K562 (cell line): ENCODE measurements at regions not wholly inside any gene's neighbourhood (a gene's known extent, or its start where the extent isn't known, plus 50 kb on each side); places are given as distances from the start of the nearest gene placed in this dataset.

Experiments used
- ATAC-seq: fragments of 200-7000 bp; cut with Tn5 transposase; 3 replicates; pipeline ENCODE4 v1.9.1; 2020; ENCODE audit warnings: moderate library complexity
- BruUV-seq: library from RNA; stranded (reverse); fragments of 400-500 nt; replicated peaks from 2 replicates; lab custom pipeline; 2021; lab: Mats Ljungman, UMichigan
- CTCF ChIA-PET: fragments of 300-600 bp; formaldehyde crosslinking; extraction: SDS; loops from one replicate; lab custom pipeline; 2021; ENCODE audit warnings: low intra/inter-chr PET ratio; lab: Yijun Ruan, JAX
- POLR2A ChIA-PET: fragments of 300-600, 350-650 bp; sonication (Branson Sonifier 250); formaldehyde crosslinking; extraction: SDS; loops from one replicate; lab custom pipeline; 2021; ENCODE audit warnings: antibody characterized with exemption, inconsistent platforms; lab: Yijun Ruan, JAX
- DNase-seq, 4 experiments: peaks; one replicate each; pipeline versions ENCODE4 v3.0.0 to v3.0.0-alpha.2; 2011 to 2018; ENCODE audit warnings: low spot score in 3 of 4, mixed read lengths in 3 of 4; ENCODE audit errors: extremely low read depth in 1 of 4
- FAIRE-seq: peaks from 2 replicates; lab custom pipeline; 2011; peaks lifted over from hg19 to GRCh38; lab: Jason Lieb, UNC
- H2AFZ ChIP-seq: 2 replicates; pipeline ENCODE4 v1.6.0; 2011; ENCODE audit warnings: low read depth, low read length, control low read depth, inconsistent platforms
- H3K27ac ChIP-seq: fragments of 200-600 bp; 3 replicates; pipeline ENCODE4 v1.8.0; 2011; ENCODE audit warnings: low read depth, mild to moderate bottlenecking, control low read depth, inconsistent platforms, low read length, moderate library complexity, mixed read lengths; ENCODE audit errors: extremely low read depth
- H3K27me3 ChIP-seq, 2 experiments: fragments of 300-600 bp in 1 of 2; 2 replicates in 1 of 2; 3 replicates in 1 of 2; pipeline versions ENCODE4 v1.6.0 to v1.8.0; 2011; ENCODE audit warnings: inconsistent platforms in 2 of 2, low read length in 2 of 2, mild to moderate bottlenecking in 1 of 2, mixed read lengths in 1 of 2, moderate library complexity in 1 of 2; ENCODE audit not compliant: control insufficient read depth in 2 of 2, insufficient read depth in 2 of 2
- H3K36me3 ChIP-seq: fragments of 300-600 bp; 3 replicates; pipeline ENCODE4 v1.8.0; 2011; ENCODE audit warnings: mild to moderate bottlenecking, low read length, inconsistent platforms; ENCODE audit not compliant: control insufficient read depth, insufficient read depth
- H3K4me1 ChIP-seq, 2 experiments: fragments of 200-600 bp in 1 of 2; replicated peaks in 1 of 2; 2 replicates in 1 of 2; 3 replicates in 1 of 2; pipeline versions ENCODE4 v1.5.1 to v1.8.0; 2011; ENCODE audit warnings: inconsistent platforms in 2 of 2, low read length in 2 of 2, mild to moderate bottlenecking in 1 of 2, mixed read lengths in 1 of 2, moderate library complexity in 1 of 2; ENCODE audit not compliant: control insufficient read depth in 2 of 2, insufficient read depth in 2 of 2
- H3K4me2 ChIP-seq: 2 replicates; pipeline ENCODE4 v1.6.1; 2011; ENCODE audit warnings: low read length, control low read depth, inconsistent platforms, mixed read lengths; ENCODE audit not compliant: insufficient read depth
- H3K4me3 ChIP-seq: fragments of 200-600 bp; sonication (generic), shearing (Covaris generic); 2 replicates; pipeline ENCODE4 v1.5.1; 2016; ENCODE audit warnings: control low read depth, inconsistent platforms
- H3K79me2 ChIP-seq: fragments of 200-600 bp; 3 replicates; pipeline ENCODE4 v1.8.0; 2011; ENCODE audit warnings: low read length, inconsistent platforms; ENCODE audit not compliant: control insufficient read depth, insufficient read depth
- H3K9ac ChIP-seq, 2 experiments: 2 replicates each; pipeline versions ENCODE4 v1.6.0 to v1.6.1; 2011; ENCODE audit warnings: low read depth in 2 of 2, low read length in 2 of 2, control low read depth in 1 of 2, inconsistent platforms in 1 of 2, mild to moderate bottlenecking in 1 of 2, mixed read lengths in 1 of 2; ENCODE audit not compliant: insufficient read depth in 1 of 2
- H3K9me1 ChIP-seq: one replicate; pipeline ENCODE4 v1.6.0; 2011; ENCODE audit warnings: inconsistent platforms, mild to moderate bottlenecking, low read length, moderate library complexity; ENCODE audit not compliant: control insufficient read depth, insufficient read depth
- H3K9me3 ChIP-seq: replicated peaks from 2 replicates; pipeline ENCODE4 v1.5.1; 2011; ENCODE audit warnings: low read depth, low read length, inconsistent platforms; ENCODE audit not compliant: control insufficient read depth, insufficient read depth
- H4K20me1 ChIP-seq: replicated peaks from 2 replicates; pipeline ENCODE4 v1.6.1; 2011; ENCODE audit warnings: low read length, inconsistent platforms, mixed read lengths; ENCODE audit not compliant: control insufficient read depth, insufficient read depth
- BRD9 ChIP-seq: fragments of 450-650 bp; IDR thresholded peaks from 2 replicates; pipeline ENCODE4 v1.6.1; 2018; ENCODE audit warnings: low read depth; ENCODE audit not compliant: partially characterized antibody
- EZH2 ChIP-seq: IDR thresholded peaks from 2 replicates; pipeline ENCODE4 v1.6.1; 2012; ENCODE audit warnings: low read depth, mild to moderate bottlenecking, inconsistent platforms, low read length, borderline replicate concordance
- GTF2B ChIP-seq: IDR thresholded peaks from 2 replicates; pipeline ENCODE4 v1.6.1; 2011; ENCODE audit not compliant: insufficient read length; ENCODE audit errors: extremely low read depth
- GTF2E2 ChIP-seq: fragments of 200-800 bp; sonication (Bioruptor generic); IDR thresholded peaks from 2 replicates; pipeline ENCODE4 v1.6.1; 2016; ENCODE audit warnings: missing genetic modification characterization, missing compliant biosample characterization
- MXD1 ChIP-seq: fragments of 250-450 bp; sonication (Bioruptor Pico); IDR thresholded peaks from 2 replicates; pipeline ENCODE4 v1.8.0; 2021; ENCODE audit warnings: borderline replicate concordance, mild to moderate bottlenecking, moderate library complexity; ENCODE audit not compliant: poor library complexity, severe bottlenecking
- NCOA4 ChIP-seq: fragments of 450-650 bp; IDR thresholded peaks from 2 replicates; pipeline ENCODE4 v1.6.1; 2018; ENCODE audit warnings: mild to moderate bottlenecking; ENCODE audit not compliant: partially characterized antibody
- NR2F6 ChIP-seq: fragments of 450-650 bp; formaldehyde crosslinking; IDR thresholded peaks from 2 replicates; pipeline ENCODE4 v1.4.0; 2020; ENCODE audit warnings: mild to moderate bottlenecking
- PHTF2 ChIP-seq: fragments of 250-450 bp; sonication (Bioruptor Pico); IDR thresholded peaks from 2 replicates; pipeline ENCODE4 v1.5.0; 2021; ENCODE audit warnings: mild to moderate bottlenecking
- RAD51 ChIP-seq: fragments of 450-650 bp; IDR thresholded peaks from 2 replicates; pipeline ENCODE4 v1.7.1; 2016; ENCODE audit warnings: low read depth, mild to moderate bottlenecking, borderline replicate concordance
- SAP30 ChIP-seq: fragments of 200-600 bp; sonication (generic); IDR thresholded peaks from 2 replicates; pipeline ENCODE4 v1.6.1; 2012; ENCODE audit warnings: borderline replicate concordance, low read depth, mild to moderate bottlenecking, moderate library complexity, low read length, control low read depth, inconsistent platforms; ENCODE audit not compliant: insufficient read depth, poor library complexity, severe bottlenecking
- SETDB1 ChIP-seq: IDR thresholded peaks from one replicate; pipeline ENCODE4 v1.6.1; 2012; ENCODE audit warnings: low read length, control low read depth, inconsistent platforms
- SIX5 ChIP-seq, 2 experiments: IDR thresholded peaks; 2 replicates each; pipeline ENCODE4 v1.6.1; 2011; ENCODE audit warnings: low read length in 2 of 2, borderline replicate concordance in 1 of 2, low read depth in 1 of 2, mild to moderate bottlenecking in 1 of 2, moderate library complexity in 1 of 2; ENCODE audit not compliant: insufficient read depth in 1 of 2
- TARDBP ChIP-seq: fragments of 450-650 bp; IDR thresholded peaks from 2 replicates; pipeline ENCODE4 v1.6.1; 2016
- ZFP1 ChIP-seq: fragments of 450-650 bp; formaldehyde crosslinking; IDR thresholded peaks from 2 replicates; pipeline ENCODE4 v1.4.0; 2020; ENCODE audit warnings: mild to moderate bottlenecking, mixed read lengths
- ZNF707 ChIP-seq: fragments of 250-450 bp; sonication (Bioruptor Pico); conservative IDR thresholded peaks from 2 replicates; pipeline ENCODE4 v1.8.0; 2022; ENCODE audit warnings: inconsistent platforms, mild to moderate bottlenecking, moderate library complexity
- WGBS: fragments of 100-300 bp; shearing (Covaris generic); methylation state at CpG from one replicate; pipeline ENCODE4 v1.1.6; 2016; ENCODE audit warnings: low coverage, mixed read lengths; ENCODE audit not compliant: insufficient coverage; ENCODE audit errors: missing lambda C conversion rate; 5-methylcytosine and 5-hydroxymethylcytosine counted together
- in situ Hi-C: fragments of 300-500 bp; cut with MboI; formaldehyde crosslinking; loops from 4 replicates; pipeline ENCODE4 v1.15.0; 2018; ENCODE audit warnings: inconsistent platforms, mixed read lengths
- intact Hi-C: fragments of 100-400 bp; cut with micrococcal nuclease; formaldehyde crosslinking; loops from 2 replicates; pipeline ENCODE4 v1.14.2; 2022
- TF ChIP-seq, protein P1 (sequence below), 2 experiments: fragments of 450-650 bp; IDR thresholded peaks; 2 replicates each; pipeline ENCODE4 v1.6.1; 2018; ENCODE audit warnings: mild to moderate bottlenecking in 2 of 2, low read depth in 1 of 2; ENCODE audit not compliant: partially characterized antibody in 2 of 2

- Histone ChIP-seq H3K9me3 (no peaks in the 10 kb centered on the region; the same call in 1 of the 2 replicates), H3K79me2 (no peaks in the 10 kb centered on the region), H2AFZ (no peak overlapping the region), H4K20me1 (no peaks in the 10 kb centered on the region), H3K4me3 (no peak overlapping the region), H3K4me2 (no peak overlapping the region), H3K4me1 (no peaks in the 10 kb centered on the region), H3K36me3 (no peaks in the 10 kb centered on the region), H3K9me1 (no peaks in the 10 kb centered on the region), H3K27me3 (no peaks in the 10 kb centered on the region), H3K9ac (no peak overlapping the region), H3K27ac (no peak overlapping the region)
- intact Hi-C loops = no loop called here
- WGBS = 3% methylated on average over 5 of the region's 5 CpGs
- ChIA-PET CTCF (no interaction called here), POLR2A (no interaction called here)
- no TSS peak for BruUV-seq
- no peak for FAIRE-seq
- no peak for ATAC-seq
- in situ Hi-C loops = no loop called here
- DNase-seq = no peak
- TF ChIP-seq TARDBP = no peak
- no peak for TF ChIP-seq MXD1 (CRISPR knock-in tag)
- TF ChIP-seq NCOA4 = no peak
- no peak for TF ChIP-seq ZFP1 (CRISPR knock-in tag)
- TF ChIP-seq SAP30 = no peak
- TF ChIP-seq ZNF707 (CRISPR knock-in tag) = no peak
- TF ChIP-seq EZH2 = no peak
- TF ChIP-seq SIX5 (IDR thresholded peaks at IDR 0.05; ENCODE audit: borderline replicate concordance in 1 of 2, insufficient read depth in 1 of 2, low read depth in 1 of 2, low read length in 2 of 2) = no peak
- TF ChIP-seq NR2F6 (CRISPR knock-in tag) = no peak
- TF ChIP-seq RAD51 = no peak
- no peak for TF ChIP-seq PHTF2 (CRISPR knock-in tag)
- no peak for TF ChIP-seq GTF2E2 (tag)
- TF ChIP-seq, protein P1, sequence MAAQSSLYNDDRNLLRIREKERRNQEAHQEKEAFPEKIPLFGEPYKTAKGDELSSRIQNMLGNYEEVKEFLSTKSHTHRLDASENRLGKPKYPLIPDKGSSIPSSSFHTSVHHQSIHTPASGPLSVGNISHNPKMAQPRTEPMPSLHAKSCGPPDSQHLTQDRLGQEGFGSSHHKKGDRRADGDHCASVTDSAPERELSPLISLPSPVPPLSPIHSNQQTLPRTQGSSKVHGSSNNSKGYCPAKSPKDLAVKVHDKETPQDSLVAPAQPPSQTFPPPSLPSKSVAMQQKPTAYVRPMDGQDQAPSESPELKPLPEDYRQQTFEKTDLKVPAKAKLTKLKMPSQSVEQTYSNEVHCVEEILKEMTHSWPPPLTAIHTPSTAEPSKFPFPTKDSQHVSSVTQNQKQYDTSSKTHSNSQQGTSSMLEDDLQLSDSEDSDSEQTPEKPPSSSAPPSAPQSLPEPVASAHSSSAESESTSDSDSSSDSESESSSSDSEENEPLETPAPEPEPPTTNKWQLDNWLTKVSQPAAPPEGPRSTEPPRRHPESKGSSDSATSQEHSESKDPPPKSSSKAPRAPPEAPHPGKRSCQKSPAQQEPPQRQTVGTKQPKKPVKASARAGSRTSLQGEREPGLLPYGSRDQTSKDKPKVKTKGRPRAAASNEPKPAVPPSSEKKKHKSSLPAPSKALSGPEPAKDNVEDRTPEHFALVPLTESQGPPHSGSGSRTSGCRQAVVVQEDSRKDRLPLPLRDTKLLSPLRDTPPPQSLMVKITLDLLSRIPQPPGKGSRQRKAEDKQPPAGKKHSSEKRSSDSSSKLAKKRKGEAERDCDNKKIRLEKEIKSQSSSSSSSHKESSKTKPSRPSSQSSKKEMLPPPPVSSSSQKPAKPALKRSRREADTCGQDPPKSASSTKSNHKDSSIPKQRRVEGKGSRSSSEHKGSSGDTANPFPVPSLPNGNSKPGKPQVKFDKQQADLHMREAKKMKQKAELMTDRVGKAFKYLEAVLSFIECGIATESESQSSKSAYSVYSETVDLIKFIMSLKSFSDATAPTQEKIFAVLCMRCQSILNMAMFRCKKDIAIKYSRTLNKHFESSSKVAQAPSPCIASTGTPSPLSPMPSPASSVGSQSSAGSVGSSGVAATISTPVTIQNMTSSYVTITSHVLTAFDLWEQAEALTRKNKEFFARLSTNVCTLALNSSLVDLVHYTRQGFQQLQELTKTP (IDR thresholded peaks at IDR 0.05; ENCODE audit: low read depth in 1 of 2, partially characterized antibody in 2 of 2) = no peak
- TF ChIP-seq GTF2B = no peak
- no peak for TF ChIP-seq BRD9
- no peak for TF ChIP-seq SETDB1
These were observed 1678.8 kb upstream of the TENM3 start for GRCh38 chr4:180564448-180564847.
